GM23338 (cell line): ENCODE measurements at regions not wholly inside any gene's neighbourhood (a gene's known extent, or its start where the extent isn't known, plus 50 kb on each side); places are given as distances from the start of the nearest gene placed in this dataset.

Experiments
- ATAC-seq: fragments of 200-7000 bp; cut with Tn5 transposase; 3 replicates; pipeline ENCODE4 v1.9.1; 2020
- DNase-seq: peaks from one replicate; pipeline ENCODE4 v3.0.0-alpha.2; 2015; ENCODE audit warnings: low spot score
- H2AFZ ChIP-seq: fragments of 200-600 bp; sonication (generic); 2 replicates; pipeline ENCODE4 v1.8.0; 2016; ENCODE audit warnings: antibody characterized with exemption, mild to moderate bottlenecking, moderate library complexity
- H3F3A ChIP-seq: fragments of 200-600 bp; sonication (generic); replicated peaks from 2 replicates; pipeline ENCODE4 v1.8.0; 2017; ENCODE audit warnings: antibody characterized with exemption, mixed run types, low read depth
- H3K27ac ChIP-seq: fragments of 200-600 bp; sonication (generic); 2 replicates; pipeline ENCODE4 v1.6.1; 2016; ENCODE audit warnings: low read depth
- H3K27me3 ChIP-seq: fragments of 200-600 bp; sonication (generic); 2 replicates; pipeline ENCODE4 v1.8.0; 2016; ENCODE audit warnings: mild to moderate bottlenecking, mixed run types, moderate library complexity; ENCODE audit not compliant: insufficient read depth
- H3K36me3 ChIP-seq: fragments of 200-600 bp; sonication (generic); 2 replicates; pipeline ENCODE4 v1.8.0; 2016; ENCODE audit warnings: mild to moderate bottlenecking; ENCODE audit not compliant: insufficient read depth
- H3K4me1 ChIP-seq: fragments of 200-600 bp; sonication (generic); 2 replicates; pipeline ENCODE4 v1.8.0; 2016; ENCODE audit warnings: mild to moderate bottlenecking, moderate library complexity; ENCODE audit not compliant: insufficient read depth
- H3K4me2 ChIP-seq: fragments of 200-600 bp; sonication (generic); 2 replicates; pipeline ENCODE4 v1.7.1; 2017; ENCODE audit warnings: mixed run types
- H3K4me3 ChIP-seq: fragments of 200-600 bp; sonication (generic); 2 replicates; pipeline ENCODE4 v1.6.1; 2016; ENCODE audit warnings: mixed run types
- H3K79me2 ChIP-seq: fragments of 200-600 bp; sonication (generic); replicated peaks from 2 replicates; pipeline ENCODE4 v1.8.0; 2017; ENCODE audit warnings: mild to moderate bottlenecking; ENCODE audit not compliant: insufficient read depth
- H3K9me2 ChIP-seq: fragments of 200-600 bp; sonication (generic); 2 replicates; pipeline ENCODE4 v1.8.0; 2017; ENCODE audit not compliant: insufficient read depth
- H4K20me1 ChIP-seq: fragments of 200-600 bp; sonication (generic); replicated peaks from 2 replicates; pipeline ENCODE4 v1.8.0; 2017; ENCODE audit warnings: mild to moderate bottlenecking; ENCODE audit not compliant: insufficient read depth
- H3K27ac Mint-ChIP-seq: 2 replicates; pipeline ENCODE4 v1.8.0; 2020; ENCODE audit warnings: inconsistent platforms, mild to moderate bottlenecking, moderate library complexity, mixed read lengths
- H3K27me3 Mint-ChIP-seq: 3 replicates; pipeline ENCODE4 v1.8.0; 2022; ENCODE audit warnings: low read depth, mild to moderate bottlenecking, moderate library complexity, mixed read lengths, inconsistent platforms; ENCODE audit not compliant: insufficient read depth, poor library complexity
- H3K36me3 Mint-ChIP-seq: 3 replicates; pipeline ENCODE4 v1.8.0; 2021; ENCODE audit warnings: low read depth, mild to moderate bottlenecking, inconsistent platforms, moderate library complexity, mixed read lengths
- H3K4me1 Mint-ChIP-seq: 3 replicates; pipeline ENCODE4 v1.8.0; 2020; ENCODE audit warnings: mild to moderate bottlenecking, inconsistent platforms, mixed read lengths
- H3K4me3 Mint-ChIP-seq: 3 replicates; pipeline ENCODE4 v1.8.0; 2021; ENCODE audit warnings: moderate library complexity, mild to moderate bottlenecking, inconsistent platforms, mixed read lengths
- H3K9me3 Mint-ChIP-seq: 3 replicates; pipeline ENCODE4 v1.8.0; 2020; ENCODE audit warnings: moderate library complexity, mild to moderate bottlenecking, inconsistent platforms, mixed read lengths
- CREB1 ChIP-seq: fragments of 250-450 bp; sonication (Bioruptor Pico); IDR thresholded peaks from 2 replicates; pipeline ENCODE4 v1.5.0; 2020; ENCODE audit warnings: low read depth, mild to moderate bottlenecking, moderate library complexity
- CTCF ChIP-seq, 2 experiments: fragments of 200-600 bp in 1 of 2; sonication (generic) in 1 of 2; conservative IDR thresholded peaks; 2 replicates each; pipeline versions ENCODE4 v1.5.1 to v1.6.1; 2016 to 2017; ENCODE audit warnings: antibody characterized with exemption in 2 of 2, low read depth in 2 of 2, mild to moderate bottlenecking in 2 of 2, moderate library complexity in 1 of 2
- ETS1 ChIP-seq: IDR thresholded peaks from 2 replicates; pipeline ENCODE4 v1.6.1; 2016; ENCODE audit warnings: antibody characterized with exemption
- EZH2 ChIP-seq: fragments of 200-600 bp; sonication (generic); IDR thresholded peaks from one replicate; pipeline ENCODE4 v1.8.0; 2017; ENCODE audit warnings: antibody characterized with exemption, mild to moderate bottlenecking, low read depth; ENCODE audit not compliant: unreplicated experiment
- EZH2phosphoT487 ChIP-seq: fragments of 200-600 bp; sonication (generic); IDR thresholded peaks from one replicate; pipeline ENCODE4 v1.8.1; 2018; ENCODE audit warnings: antibody characterized with exemption; ENCODE audit not compliant: unreplicated experiment
- JUNB ChIP-seq: IDR thresholded peaks from one replicate; pipeline ENCODE4 v1.6.1; 2016; ENCODE audit warnings: antibody characterized with exemption; ENCODE audit not compliant: unreplicated experiment
- NANOG ChIP-seq: IDR thresholded peaks from 2 replicates; pipeline ENCODE4 v1.6.1; 2016; ENCODE audit warnings: antibody characterized with exemption, borderline replicate concordance
- POLR2AphosphoS5 ChIP-seq: IDR thresholded peaks from 2 replicates; pipeline ENCODE4 v1.6.1; 2016; ENCODE audit warnings: antibody characterized with exemption, low read depth
- REST ChIP-seq: IDR thresholded peaks from one replicate; pipeline ENCODE4 v1.6.1; 2018; ENCODE audit warnings: antibody characterized with exemption; ENCODE audit not compliant: unreplicated experiment
- STAT1 ChIP-seq: IDR thresholded peaks from one replicate; pipeline ENCODE4 v1.6.1; 2016; ENCODE audit warnings: antibody characterized with exemption; ENCODE audit not compliant: unreplicated experiment
- ZNF114 ChIP-seq: fragments of 250-450 bp; sonication (Bioruptor Pico); IDR thresholded peaks from 2 replicates; pipeline ENCODE4 v1.5.0; 2020; ENCODE audit warnings: mild to moderate bottlenecking, moderate library complexity
- ZNF331 ChIP-seq: fragments of 250-450 bp; sonication (Bioruptor Pico); IDR thresholded peaks from 2 replicates; pipeline ENCODE4 v1.5.0; 2020; ENCODE audit warnings: low read depth, mild to moderate bottlenecking, moderate library complexity
- ZNF462 ChIP-seq: fragments of 250-450 bp; sonication (Bioruptor Pico); IDR thresholded peaks from 2 replicates; pipeline ENCODE4 v1.5.0; 2020; ENCODE audit warnings: mild to moderate bottlenecking, moderate library complexity

- Histone ChIP-seq H3F3A (no peaks in the 10 kb centered on the region), H3K4me1 (no peaks in the 10 kb centered on the region), H3K27me3 (no peaks in the 10 kb centered on the region), H2AFZ (no peak overlapping the region), H3K36me3 (no peaks in the 10 kb centered on the region), H3K4me2 (no peak overlapping the region), H3K9me2 (peaks cover 6% of the 10 kb centered on the region; the same call in 1 of the 2 replicates), H3K4me3 (no peak overlapping the region), H3K27ac (no peak overlapping the region), H3K79me2 (no peaks in the 10 kb centered on the region), H4K20me1 (no peaks in the 10 kb centered on the region)
- Mint-ChIP-seq H3K4me1 (peaks cover 2% of the 10 kb centered on the region; the same call in 1 of the 3 replicates), H3K9me3 (peaks cover 14% of the 10 kb centered on the region), H3K27me3 (peaks cover 1% of the 10 kb centered on the region), H3K4me3 (no peak overlapping the region), H3K27ac (no peak overlapping the region), H3K36me3 (peaks cover 6% of the 10 kb centered on the region; the same call in 2 of the 3 replicates)
- DNase-seq (no peak), ATAC-seq (no peak)
- TF ChIP-seq CREB1 (CRISPR knock-in tag) (no peak), ZNF462 (CRISPR knock-in tag) (no peak), EZH2phosphoT487 (no peak), POLR2AphosphoS5 (no peak), STAT1 (no peak), ZNF331 (CRISPR knock-in tag) (no peak), ETS1 (no peak), JUNB (no peak), NANOG (no peak), ZNF114 (CRISPR knock-in tag) (no peak), CTCF (conservative IDR thresholded peaks at IDR 0.05; ENCODE audit: low read depth in 2 of 2) (no peak), REST (no peak), EZH2 (no peak)
Measured at GRCh38 chr1:55612988-55613387, 397.8 kb upstream of the USP24 start.
